Liver (tissue), 8 donors: ENCODE measurements at regions not wholly inside any gene's neighbourhood (a gene's known extent, or its start where the extent isn't known, plus 50 kb on each side); places are given as distances from the start of the nearest gene placed in this dataset.

Experiments used
- DNase-seq: peaks from one replicate; pipeline ENCODE4 v3.0.0-alpha.2; 2017; ENCODE audit warnings: low spot score
- H3K27ac ChIP-seq, 2 donors: one replicate each; pipeline ENCODE4 v1.7.0; 2013; ENCODE audit warnings: inconsistent platforms in 2 of 2, low read length in 2 of 2, control low read depth in 1 of 2, low read depth in 1 of 2, mild to moderate bottlenecking in 1 of 2
- H3K27me3 ChIP-seq, 4 donors: one replicate each; pipeline versions ENCODE4 v1.6.1 to v1.7.0; 2013; ENCODE audit warnings: low read length in 3 of 4, inconsistent platforms in 1 of 4, mild to moderate bottlenecking in 1 of 4, moderate library complexity in 1 of 4; ENCODE audit not compliant: control insufficient read depth in 4 of 4, insufficient read depth in 4 of 4
- H3K36me3 ChIP-seq, 4 donors: one replicate each; pipeline versions ENCODE4 v1.6.1 to v1.7.0; 2013; ENCODE audit warnings: low read length in 3 of 4, mild to moderate bottlenecking in 3 of 4, low read depth in 1 of 4, moderate library complexity in 1 of 4; ENCODE audit not compliant: control insufficient read depth in 4 of 4, insufficient read depth in 3 of 4
- H3K4me1 ChIP-seq, 4 donors: one replicate each; pipeline versions ENCODE4 v1.6.1 to v1.7.0; 2013; ENCODE audit warnings: low read length in 3 of 4, mild to moderate bottlenecking in 3 of 4, moderate library complexity in 1 of 4; ENCODE audit not compliant: control insufficient read depth in 4 of 4, insufficient read depth in 4 of 4
- H3K4me3 ChIP-seq, 3 donors: one replicate each; pipeline versions ENCODE4 v1.6.1 to v1.7.0; 2013; ENCODE audit warnings: low read length in 3 of 3, control low read depth in 1 of 3, low read depth in 1 of 3, mild to moderate bottlenecking in 1 of 3
- H3K9ac ChIP-seq, 2 donors: one replicate each; pipeline ENCODE4 v1.7.0; 2013; ENCODE audit warnings: low read length in 2 of 2, mild to moderate bottlenecking in 2 of 2, moderate library complexity in 2 of 2, control low read depth in 1 of 2, low read depth in 1 of 2
- H3K9me3 ChIP-seq, 4 donors: one replicate each; pipeline versions ENCODE4 v1.6.1 to v1.7.0; 2013; ENCODE audit warnings: low read length in 3 of 4; ENCODE audit not compliant: control insufficient read depth in 4 of 4
- EGR1 ChIP-seq, 2 donors: IDR thresholded peaks; 2 replicates each; pipeline ENCODE4 v1.6.1; 2016 to 2018; ENCODE audit warnings: antibody characterized with exemption in 2 of 2, low read depth in 2 of 2
- FOXA1 ChIP-seq: IDR thresholded peaks from 2 replicates; pipeline ENCODE4 v1.6.1; 2016; ENCODE audit warnings: antibody characterized with exemption
- GABPA ChIP-seq, 2 donors: IDR thresholded peaks in 1 of 2; conservative IDR thresholded peaks in 1 of 2; 2 replicates each; pipeline ENCODE4 v1.6.1; 2016; ENCODE audit warnings: antibody characterized with exemption in 2 of 2, mild to moderate bottlenecking in 1 of 2, moderate library complexity in 1 of 2
- HNF4A ChIP-seq, 2 donors: conservative IDR thresholded peaks; 2 replicates each; pipeline ENCODE4 v1.6.1; 2016; ENCODE audit warnings: antibody characterized with exemption in 2 of 2, mild to moderate bottlenecking in 2 of 2
- HNF4G ChIP-seq: IDR thresholded peaks from 2 replicates; pipeline ENCODE4 v1.6.1; 2016; ENCODE audit warnings: antibody characterized with exemption
- JUND ChIP-seq, 2 donors: IDR thresholded peaks; 2 replicates each; pipeline ENCODE4 v1.6.1; 2016; ENCODE audit warnings: antibody characterized with exemption in 2 of 2
- NR2F2 ChIP-seq: IDR thresholded peaks from 2 replicates; pipeline ENCODE4 v1.6.1; 2016; ENCODE audit warnings: antibody characterized with exemption
- RAD21 ChIP-seq, 2 donors: IDR thresholded peaks; 2 replicates each; pipeline ENCODE4 v1.6.1; 2016; ENCODE audit warnings: antibody characterized with exemption in 2 of 2, mild to moderate bottlenecking in 2 of 2
- RXRA ChIP-seq, 2 donors: IDR thresholded peaks; 2 replicates each; pipeline ENCODE4 v1.6.1; 2017 to 2018; ENCODE audit warnings: antibody characterized with exemption in 2 of 2, mild to moderate bottlenecking in 1 of 2
- SP1 ChIP-seq: IDR thresholded peaks from 2 replicates; pipeline ENCODE4 v1.6.1; 2018; ENCODE audit warnings: antibody characterized with exemption, mild to moderate bottlenecking
- YY1 ChIP-seq: IDR thresholded peaks from 2 replicates; pipeline ENCODE4 v1.6.1; 2016; ENCODE audit warnings: antibody characterized with exemption, mild to moderate bottlenecking
- WGBS: extraction: QIAGEN DNeasy Blood & Tissue Kit; methylation state at CpG from one replicate; pipeline ENCODE4 v1.1.7; 2013; 5-methylcytosine and 5-hydroxymethylcytosine counted together
- TF ChIP-seq, protein P1 (sequence below): fragments of 150-350 bp; IDR thresholded peaks from 2 replicates; pipeline ENCODE4 v1.5.1; 2017; ENCODE audit warnings: improper control_type of control experiment, low read depth, low read length; ENCODE audit not compliant: missing input control
- TF ChIP-seq, protein P2 (sequence below): IDR thresholded peaks from 2 replicates; pipeline ENCODE4 v1.6.1; 2016; ENCODE audit warnings: antibody characterized with exemption
- TF ChIP-seq, protein P3 (sequence below): IDR thresholded peaks from 2 replicates; pipeline ENCODE4 v1.6.1; 2016; ENCODE audit warnings: antibody characterized with exemption
- TF ChIP-seq, protein P4 (sequence below): IDR thresholded peaks from 2 replicates; pipeline ENCODE4 v1.6.1; 2016; ENCODE audit warnings: antibody characterized with exemption, mild to moderate bottlenecking
- TF ChIP-seq, protein P5 (sequence below): IDR thresholded peaks from 2 replicates; pipeline ENCODE4 v1.6.1; 2016; ENCODE audit warnings: antibody characterized with exemption
- donor health status: healthy.
- donor health status: healthy.
- donor health status: healthy.
- donor health status: healthy.
- donor health status: healthy.

DNA sequence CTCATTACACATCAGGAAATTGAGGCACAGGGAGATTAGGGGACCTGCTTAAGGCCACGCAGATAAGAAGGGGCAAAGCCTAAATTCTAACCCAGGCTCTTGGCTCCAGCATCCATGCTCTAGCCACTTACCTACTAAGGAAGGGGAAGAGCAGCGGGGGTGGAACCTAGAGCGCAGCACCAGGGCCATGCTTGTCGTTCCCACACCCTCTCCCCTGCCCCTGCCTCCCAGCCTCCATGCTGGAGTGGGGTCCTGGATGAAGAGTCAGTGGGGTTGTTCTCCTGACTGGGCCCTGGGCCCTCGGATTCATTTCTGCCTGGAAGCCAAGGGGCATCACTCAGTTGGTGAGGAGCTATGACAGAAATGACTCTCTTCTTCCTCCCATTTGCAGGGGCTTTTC lies 133.3 kb downstream of the FOXD2 start:
- no peak for DNase-seq
- H3K27ac ChIP-seq: no peak overlapping the region

DNA sequence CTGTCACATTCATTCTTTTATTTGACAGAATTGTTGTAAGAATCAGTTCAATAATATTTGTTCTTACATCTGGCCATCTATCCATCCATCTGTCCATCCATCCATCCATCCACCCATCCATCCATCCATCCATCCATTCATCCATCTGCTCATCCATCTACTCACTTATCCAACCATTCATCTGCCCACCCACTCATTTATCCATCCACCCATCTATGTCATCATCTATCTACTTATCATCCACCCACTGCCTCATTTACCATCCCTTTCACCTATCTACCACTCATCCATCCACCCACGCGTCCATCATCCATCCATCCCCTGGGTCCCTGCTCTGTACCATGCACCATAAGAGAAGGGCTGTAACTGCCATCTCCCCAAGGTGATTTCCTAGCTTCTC lies 134.1 kb downstream of the FOXD2 start:
- WGBS: 97% methylated on average over 2 of the region's 2 CpGs
- Histone ChIP-seq H3K4me1 (no peaks in the 10 kb centered on the region), H3K36me3 (no peaks in the 10 kb centered on the region), H3K27me3 (peaks cover 0 to 3% (median 0%) of the 10 kb centered on the region in 4 donors), H3K4me3 (no peak overlapping the region), H3K27ac (no peak overlapping the region), H3K9me3 (no peaks in the 10 kb centered on the region), H3K9ac (no peak overlapping the region)
- TF ChIP-seq, protein P1, sequence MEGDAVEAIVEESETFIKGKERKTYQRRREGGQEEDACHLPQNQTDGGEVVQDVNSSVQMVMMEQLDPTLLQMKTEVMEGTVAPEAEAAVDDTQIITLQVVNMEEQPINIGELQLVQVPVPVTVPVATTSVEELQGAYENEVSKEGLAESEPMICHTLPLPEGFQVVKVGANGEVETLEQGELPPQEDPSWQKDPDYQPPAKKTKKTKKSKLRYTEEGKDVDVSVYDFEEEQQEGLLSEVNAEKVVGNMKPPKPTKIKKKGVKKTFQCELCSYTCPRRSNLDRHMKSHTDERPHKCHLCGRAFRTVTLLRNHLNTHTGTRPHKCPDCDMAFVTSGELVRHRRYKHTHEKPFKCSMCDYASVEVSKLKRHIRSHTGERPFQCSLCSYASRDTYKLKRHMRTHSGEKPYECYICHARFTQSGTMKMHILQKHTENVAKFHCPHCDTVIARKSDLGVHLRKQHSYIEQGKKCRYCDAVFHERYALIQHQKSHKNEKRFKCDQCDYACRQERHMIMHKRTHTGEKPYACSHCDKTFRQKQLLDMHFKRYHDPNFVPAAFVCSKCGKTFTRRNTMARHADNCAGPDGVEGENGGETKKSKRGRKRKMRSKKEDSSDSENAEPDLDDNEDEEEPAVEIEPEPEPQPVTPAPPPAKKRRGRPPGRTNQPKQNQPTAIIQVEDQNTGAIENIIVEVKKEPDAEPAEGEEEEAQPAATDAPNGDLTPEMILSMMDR: no peak
- TF ChIP-seq, protein P2, sequence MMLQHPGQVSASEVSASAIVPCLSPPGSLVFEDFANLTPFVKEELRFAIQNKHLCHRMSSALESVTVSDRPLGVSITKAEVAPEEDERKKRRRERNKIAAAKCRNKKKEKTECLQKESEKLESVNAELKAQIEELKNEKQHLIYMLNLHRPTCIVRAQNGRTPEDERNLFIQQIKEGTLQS: no peak
- TF ChIP-seq, protein P3, sequence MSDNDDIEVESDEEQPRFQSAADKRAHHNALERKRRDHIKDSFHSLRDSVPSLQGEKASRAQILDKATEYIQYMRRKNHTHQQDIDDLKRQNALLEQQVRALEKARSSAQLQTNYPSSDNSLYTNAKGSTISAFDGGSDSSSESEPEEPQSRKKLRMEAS: no peak
- no peak for TF ChIP-seq RAD21 (IDR thresholded peaks at IDR 0.05)
- no peak for TF ChIP-seq HNF4A (conservative IDR thresholded peaks at IDR 0.05)
- TF ChIP-seq NR2F2: no peak
- no peak for TF ChIP-seq EGR1 (IDR thresholded peaks at IDR 0.05; ENCODE audit: low read depth in 2 of 2)
- no peak for TF ChIP-seq FOXA1
- TF ChIP-seq RXRA (IDR thresholded peaks at IDR 0.05): no peak
- DNase-seq: no peak

More for the DNA sequence above, 133.3 kb downstream of the FOXD2 start:
- H3K4me1 ChIP-seq: no peaks in the 10 kb centered on the region
- no peaks in the 10 kb centered on the region for H3K9me3 ChIP-seq
- H3K9ac ChIP-seq: no peak overlapping the region
- no peaks in the 10 kb centered on the region for H3K36me3 ChIP-seq
- peaks cover 0 to under 1% (median 0%) of the 10 kb centered on the region in 4 donors for H3K27me3 ChIP-seq
- no peak overlapping the region for H3K4me3 ChIP-seq
- WGBS: 85% methylated on average over 5 of the region's 5 CpGs
- TF ChIP-seq YY1 (no peak), FOXA1 (no peak), SP1 (no peak), NR2F2 (no peak), GABPA (IDR thresholded peaks at IDR 0.05 in 1 of 2, conservative IDR thresholded peaks at IDR 0.05 in 1 of 2) (no peak), JUND (IDR thresholded peaks at IDR 0.05) (no peak), EGR1 (IDR thresholded peaks at IDR 0.05; ENCODE audit: low read depth in 2 of 2) (no peak), RXRA (IDR thresholded peaks at IDR 0.05) (no peak), RAD21 (IDR thresholded peaks at IDR 0.05) (no peak), HNF4G (no peak), HNF4A (conservative IDR thresholded peaks at IDR 0.05) (no peak)
- TF ChIP-seq, protein P2: no peak
- TF ChIP-seq, protein P4, sequence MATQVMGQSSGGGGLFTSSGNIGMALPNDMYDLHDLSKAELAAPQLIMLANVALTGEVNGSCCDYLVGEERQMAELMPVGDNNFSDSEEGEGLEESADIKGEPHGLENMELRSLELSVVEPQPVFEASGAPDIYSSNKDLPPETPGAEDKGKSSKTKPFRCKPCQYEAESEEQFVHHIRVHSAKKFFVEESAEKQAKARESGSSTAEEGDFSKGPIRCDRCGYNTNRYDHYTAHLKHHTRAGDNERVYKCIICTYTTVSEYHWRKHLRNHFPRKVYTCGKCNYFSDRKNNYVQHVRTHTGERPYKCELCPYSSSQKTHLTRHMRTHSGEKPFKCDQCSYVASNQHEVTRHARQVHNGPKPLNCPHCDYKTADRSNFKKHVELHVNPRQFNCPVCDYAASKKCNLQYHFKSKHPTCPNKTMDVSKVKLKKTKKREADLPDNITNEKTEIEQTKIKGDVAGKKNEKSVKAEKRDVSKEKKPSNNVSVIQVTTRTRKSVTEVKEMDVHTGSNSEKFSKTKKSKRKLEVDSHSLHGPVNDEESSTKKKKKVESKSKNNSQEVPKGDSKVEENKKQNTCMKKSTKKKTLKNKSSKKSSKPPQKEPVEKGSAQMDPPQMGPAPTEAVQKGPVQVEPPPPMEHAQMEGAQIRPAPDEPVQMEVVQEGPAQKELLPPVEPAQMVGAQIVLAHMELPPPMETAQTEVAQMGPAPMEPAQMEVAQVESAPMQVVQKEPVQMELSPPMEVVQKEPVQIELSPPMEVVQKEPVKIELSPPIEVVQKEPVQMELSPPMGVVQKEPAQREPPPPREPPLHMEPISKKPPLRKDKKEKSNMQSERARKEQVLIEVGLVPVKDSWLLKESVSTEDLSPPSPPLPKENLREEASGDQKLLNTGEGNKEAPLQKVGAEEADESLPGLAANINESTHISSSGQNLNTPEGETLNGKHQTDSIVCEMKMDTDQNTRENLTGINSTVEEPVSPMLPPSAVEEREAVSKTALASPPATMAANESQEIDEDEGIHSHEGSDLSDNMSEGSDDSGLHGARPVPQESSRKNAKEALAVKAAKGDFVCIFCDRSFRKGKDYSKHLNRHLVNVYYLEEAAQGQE: no peak
- TF ChIP-seq, protein P1: no peak
- TF ChIP-seq, protein P3: no peak
- TF ChIP-seq, protein P5, sequence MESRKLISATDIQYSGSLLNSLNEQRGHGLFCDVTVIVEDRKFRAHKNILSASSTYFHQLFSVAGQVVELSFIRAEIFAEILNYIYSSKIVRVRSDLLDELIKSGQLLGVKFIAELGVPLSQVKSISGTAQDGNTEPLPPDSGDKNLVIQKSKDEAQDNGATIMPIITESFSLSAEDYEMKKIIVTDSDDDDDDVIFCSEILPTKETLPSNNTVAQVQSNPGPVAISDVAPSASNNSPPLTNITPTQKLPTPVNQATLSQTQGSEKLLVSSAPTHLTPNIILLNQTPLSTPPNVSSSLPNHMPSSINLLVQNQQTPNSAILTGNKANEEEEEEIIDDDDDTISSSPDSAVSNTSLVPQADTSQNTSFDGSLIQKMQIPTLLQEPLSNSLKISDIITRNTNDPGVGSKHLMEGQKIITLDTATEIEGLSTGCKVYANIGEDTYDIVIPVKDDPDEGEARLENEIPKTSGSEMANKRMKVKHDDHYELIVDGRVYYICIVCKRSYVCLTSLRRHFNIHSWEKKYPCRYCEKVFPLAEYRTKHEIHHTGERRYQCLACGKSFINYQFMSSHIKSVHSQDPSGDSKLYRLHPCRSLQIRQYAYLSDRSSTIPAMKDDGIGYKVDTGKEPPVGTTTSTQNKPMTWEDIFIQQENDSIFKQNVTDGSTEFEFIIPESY: no peak
